ENCODE measurements at regions not wholly inside any gene's neighbourhood (a gene's known extent, or its start where the extent isn't known, plus 50 kb on each side); places are given as distances from the start of the nearest gene placed in this dataset.
"Not testable (repeated sequence)": the region's sequence is repeated elsewhere in the genome, so short reads cannot be mapped to it uniquely, and the experiment has no call there.

- intact Hi-C loops (cut with DNase I), result no loop called here
- no peak for TF ChIP-seq CTCF (IDR thresholded peaks at IDR 0.05)
- DNase-seq, result no peak
- Histone ChIP-seq H3K36me3 (ENCODE audit: insufficient read depth in 1 of 2, low read depth in 1 of 2) (no peaks in the 10 kb centered on the region), H3K4me3 (no peak overlapping the region), H3K9me3 (no peaks in the 10 kb centered on the region), H3K4me1 (no peaks in the 10 kb centered on the region), H3K27me3 (ENCODE audit: insufficient read depth in 3 of 3, low read length in 2 of 3) (peaks cover 0 to 3% (median 0%) of the 10 kb centered on the region in 3 donors), H3K27ac (no peak overlapping the region)
- WGBS, 3 donors, result 39 to 46% (median 43%) methylated on average over 4 of the region's 4 CpGs
- no peak for ATAC-seq
Measured at GRCh38 chr2:53208815-53209214, 558.8 kb upstream of the CHAC2 start.

GRCh38 chr2:53206226-53206625 lies 561.4 kb upstream of the CHAC2 start:
- H3K27me3 ChIP-seq (ENCODE audit: insufficient read depth in 3 of 3, low read length in 2 of 3); H3K4me1 ChIP-seq; H3K27ac ChIP-seq; H3K4me3 ChIP-seq; H3K9me3 ChIP-seq; ATAC-seq; H3K36me3 ChIP-seq (ENCODE audit: insufficient read depth in 1 of 2, low read depth in 1 of 2); DNase-seq; intact Hi-C loops (cut with DNase I): not testable (repeated sequence)
- WGBS, 3 donors, result 31 to 33% (median 31%) methylated on average over 1 of the region's 1 CpG

- WGBS, 3 donors, result 23 to 26% (median 24%) methylated on average over 3 of the region's 3 CpGs
Measured at GRCh38 chr2:53202063-53202462, 565.5 kb upstream of the CHAC2 start.

GRCh38 chr2:53200072-53200471 lies 567.5 kb upstream of the CHAC2 start:
- Histone ChIP-seq H3K27me3 (ENCODE audit: insufficient read depth in 3 of 3, low read length in 2 of 3) (no peaks in the 10 kb centered on the region), H3K27ac (no peak overlapping the region), H3K4me1 (no peaks in the 10 kb centered on the region), H3K36me3 (ENCODE audit: insufficient read depth in 1 of 2, low read depth in 1 of 2) (no peaks in the 10 kb centered on the region), H3K4me3 (no peak overlapping the region), H3K9me3 (no peaks in the 10 kb centered on the region)
- intact Hi-C loops (cut with DNase I), result no loop called here
- TF ChIP-seq CTCF (IDR thresholded peaks at IDR 0.05), result no peak
- ATAC-seq (no peak), DNase-seq (no peak)
- WGBS, 3 donors, result 85 to 92% (median 91%) methylated on average over 3 of the region's 3 CpGs

More at GRCh38 chr2:53202063-53202462, 565.5 kb upstream of the CHAC2 start:
- intact Hi-C loops (cut with DNase I), result no loop called here
- ATAC-seq (no peak), DNase-seq (no peak)
- Histone ChIP-seq H3K36me3 (ENCODE audit: insufficient read depth in 1 of 2, low read depth in 1 of 2) (no peaks in the 10 kb centered on the region), H3K9me3 (no peaks in the 10 kb centered on the region), H3K4me1 (no peaks in the 10 kb centered on the region), H3K27me3 (ENCODE audit: insufficient read depth in 3 of 3, low read length in 2 of 3) (peaks cover 0 to 3% (median 0%) of the 10 kb centered on the region in 3 donors), H3K27ac (no peak overlapping the region), H3K4me3 (no peak overlapping the region)
- no peak for TF ChIP-seq CTCF (IDR thresholded peaks at IDR 0.05)

- no peak for TF ChIP-seq CTCF (IDR thresholded peaks at IDR 0.05)
- Histone ChIP-seq H3K4me3 (no peak overlapping the region), H3K27me3 (ENCODE audit: insufficient read depth in 3 of 3, low read length in 2 of 3) (no peaks in the 10 kb centered on the region), H3K36me3 (ENCODE audit: insufficient read depth in 1 of 2, low read depth in 1 of 2) (no peaks in the 10 kb centered on the region), H3K4me1 (no peaks in the 10 kb centered on the region), H3K9me3 (no peaks in the 10 kb centered on the region), H3K27ac (no peak overlapping the region)
- 51 to 67% (median 54%) methylated on average over 7 of the region's 7 CpGs for WGBS, 3 donors
- ATAC-seq (no peak), DNase-seq (no peak)
- intact Hi-C loops (cut with DNase I), result no loop called here
Measured at GRCh38 chr2:53188851-53189510, 578.6 kb upstream of the CHAC2 start.

Data from psoas muscle (tissue), 7 donors.